Lower lobe of right lung (tissue), 2 donors: ENCODE measurements at regions not wholly inside any gene's neighbourhood (a gene's known extent, or its start where the extent isn't known, plus 50 kb on each side); places are given as distances from the start of the nearest gene placed in this dataset.

ENCODE experiments used
- ATAC-seq, 2 donors: fragments of 200-7000 bp; cut with Tn5 transposase; one replicate each; pipeline ENCODE4 v1.9.1; 2020 to 2022; ENCODE audit warnings: mild to moderate bottlenecking in 2 of 2, moderate library complexity in 2 of 2
- DNase-seq: peaks from one replicate; pipeline ENCODE4 v3.0.0-alpha.2; 2020
- H3K27ac ChIP-seq: fragments of 200-600 bp; one replicate; pipeline ENCODE4 v1.8.0; 2022
- H3K27me3 ChIP-seq: fragments of 200-600 bp; one replicate; pipeline ENCODE4 v1.8.0; 2022; ENCODE audit warnings: low read depth
- H3K36me3 ChIP-seq: fragments of 200-600 bp; one replicate; pipeline ENCODE4 v1.8.0; 2022; ENCODE audit warnings: mild to moderate bottlenecking
- H3K4me1 ChIP-seq: fragments of 200-600 bp; one replicate; pipeline ENCODE4 v1.8.0; 2022
- H3K4me3 ChIP-seq: fragments of 200-600 bp; one replicate; pipeline ENCODE4 v1.8.0; 2022; ENCODE audit warnings: mild to moderate bottlenecking
- H3K9me3 ChIP-seq: fragments of 200-600 bp; one replicate; pipeline ENCODE4 v1.8.0; 2022
- intact Hi-C: fragments of 100-400 bp; cut with DNase I; formaldehyde crosslinking; loops from one replicate; pipeline ENCODE4 v1.11.0; 2022
- TF ChIP-seq, protein P1 (sequence below): fragments of 200-600 bp; IDR thresholded peaks from one replicate; pipeline ENCODE4 v1.8.0; 2022; ENCODE audit warnings: antibody characterized with exemption, mild to moderate bottlenecking
- donor health status: DM: no; HTN: yes; CAD: no; lungs with severe emphysema.

DNA sequence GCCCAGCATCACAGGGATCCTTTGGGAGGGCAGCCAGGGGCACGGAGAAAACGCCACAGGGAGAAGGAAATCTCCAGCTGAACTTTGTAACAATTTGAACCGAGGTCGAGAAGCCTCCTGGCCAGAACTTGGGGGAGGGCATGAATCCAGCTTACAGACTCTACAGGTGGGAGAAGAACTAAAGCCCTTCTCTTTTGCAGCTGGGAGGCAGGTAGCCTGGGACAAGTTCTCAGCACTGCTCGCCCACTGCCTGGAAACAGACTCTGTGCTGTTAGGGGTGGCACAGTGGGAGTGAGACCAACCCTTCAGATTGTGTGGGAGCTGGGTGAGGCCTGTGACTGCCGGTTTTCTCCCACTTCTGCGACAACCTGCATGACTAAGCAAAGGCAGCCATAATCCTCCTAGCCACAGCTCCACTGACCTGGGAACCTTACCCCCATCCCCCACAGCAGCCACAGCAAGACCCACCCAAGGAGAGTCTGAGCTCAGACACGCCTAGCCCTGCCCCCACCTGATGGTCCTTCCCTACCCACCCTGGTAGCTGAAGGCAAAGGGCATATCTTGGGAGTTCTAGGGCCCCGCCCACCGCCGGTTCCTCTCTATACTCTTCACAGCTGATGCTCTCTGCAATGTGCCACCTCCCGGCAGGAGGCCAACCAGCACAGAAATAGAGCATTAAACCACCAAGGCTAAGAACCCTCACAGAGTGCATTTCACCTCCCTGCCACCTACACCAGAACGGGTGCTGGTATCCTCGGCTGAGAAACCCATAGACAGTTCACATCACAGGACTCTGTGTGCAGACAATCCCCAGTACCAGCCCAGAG is 136.0 kb upstream of the SIX2 start:
- intact Hi-C loops = no loop called here
- H3K9me3 ChIP-seq = no peaks in the 10 kb centered on the region
- H3K4me1 ChIP-seq = no peaks in the 10 kb centered on the region
- ATAC-seq (no peak), DNase-seq (no peak)
- peaks cover 21% of the 10 kb centered on the region for H3K27me3 ChIP-seq
- no peaks in the 10 kb centered on the region for H3K36me3 ChIP-seq
- no peak overlapping the region for H3K4me3 ChIP-seq
- TF ChIP-seq, protein P1, sequence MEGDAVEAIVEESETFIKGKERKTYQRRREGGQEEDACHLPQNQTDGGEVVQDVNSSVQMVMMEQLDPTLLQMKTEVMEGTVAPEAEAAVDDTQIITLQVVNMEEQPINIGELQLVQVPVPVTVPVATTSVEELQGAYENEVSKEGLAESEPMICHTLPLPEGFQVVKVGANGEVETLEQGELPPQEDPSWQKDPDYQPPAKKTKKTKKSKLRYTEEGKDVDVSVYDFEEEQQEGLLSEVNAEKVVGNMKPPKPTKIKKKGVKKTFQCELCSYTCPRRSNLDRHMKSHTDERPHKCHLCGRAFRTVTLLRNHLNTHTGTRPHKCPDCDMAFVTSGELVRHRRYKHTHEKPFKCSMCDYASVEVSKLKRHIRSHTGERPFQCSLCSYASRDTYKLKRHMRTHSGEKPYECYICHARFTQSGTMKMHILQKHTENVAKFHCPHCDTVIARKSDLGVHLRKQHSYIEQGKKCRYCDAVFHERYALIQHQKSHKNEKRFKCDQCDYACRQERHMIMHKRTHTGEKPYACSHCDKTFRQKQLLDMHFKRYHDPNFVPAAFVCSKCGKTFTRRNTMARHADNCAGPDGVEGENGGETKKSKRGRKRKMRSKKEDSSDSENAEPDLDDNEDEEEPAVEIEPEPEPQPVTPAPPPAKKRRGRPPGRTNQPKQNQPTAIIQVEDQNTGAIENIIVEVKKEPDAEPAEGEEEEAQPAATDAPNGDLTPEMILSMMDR = no peak
- no peak overlapping the region for H3K27ac ChIP-seq

DNA sequence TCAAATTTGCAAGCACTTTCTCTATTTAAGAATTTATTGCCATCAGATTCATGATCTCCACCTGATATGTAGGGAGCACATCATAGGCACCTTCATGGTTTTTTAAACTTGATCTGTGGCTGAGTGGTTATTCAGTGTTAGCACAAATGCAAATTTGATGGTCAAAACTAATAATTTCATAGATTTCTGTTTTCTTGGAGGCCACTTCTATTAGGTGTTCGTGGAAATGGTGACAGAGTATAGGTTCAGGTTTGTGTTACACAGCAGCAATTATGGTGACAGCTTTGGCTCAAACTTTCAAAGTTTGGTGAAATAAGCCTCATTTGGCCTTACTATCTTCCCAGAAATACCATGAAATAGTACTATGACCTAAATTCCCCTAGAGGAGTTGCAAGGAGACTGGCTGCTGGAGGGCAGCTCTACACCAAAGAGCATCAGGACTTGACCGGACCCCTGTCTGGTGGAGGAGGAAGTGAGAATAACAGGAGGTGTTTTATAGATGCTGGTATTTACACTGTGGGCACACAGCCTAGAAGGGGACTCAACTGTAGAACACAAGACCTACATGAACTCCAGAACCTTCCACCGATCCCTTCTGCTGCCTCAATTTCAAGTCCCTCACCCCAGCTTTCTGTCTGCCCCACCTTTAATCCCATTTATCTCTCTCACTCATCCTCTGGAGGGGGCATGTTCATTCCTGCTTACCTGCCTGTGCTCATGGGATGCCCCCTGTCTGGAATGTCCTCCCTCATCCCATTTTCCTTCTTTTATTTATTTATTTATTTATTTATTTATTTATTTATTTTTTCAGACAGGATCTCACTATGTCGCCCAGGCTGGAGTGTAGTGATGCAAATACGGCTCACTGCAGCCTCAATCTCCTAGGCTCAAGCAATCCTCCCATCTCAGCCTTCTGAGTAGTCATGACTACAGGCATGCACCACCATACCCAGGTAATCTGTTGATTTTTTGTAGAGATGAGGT is 132.9 kb upstream of the SIX2 start:
- intact Hi-C loops = no loop called here
- no peaks in the 10 kb centered on the region for H3K36me3 ChIP-seq

DNA sequence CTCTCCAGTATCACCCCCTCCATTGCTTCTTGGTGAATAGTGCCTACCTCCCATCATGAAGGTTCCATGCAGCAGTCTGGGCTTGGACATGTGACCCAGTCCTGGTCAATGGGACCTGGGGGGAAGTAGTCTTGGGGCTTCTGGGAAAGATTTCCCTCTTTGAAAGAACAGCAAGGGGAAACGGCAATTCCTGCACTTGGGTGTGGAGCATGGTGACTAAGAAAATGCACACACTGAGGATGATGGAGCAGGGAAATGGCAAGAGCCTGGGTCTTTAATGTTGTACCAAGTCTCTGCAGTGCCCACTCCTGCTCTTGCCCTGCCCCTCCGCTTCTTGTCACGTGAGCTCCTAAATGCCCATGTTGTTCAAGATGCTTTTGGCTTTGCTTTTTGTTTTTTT is 131.4 kb upstream of the SIX2 start:
- H3K27ac ChIP-seq = no peak overlapping the region
- peaks cover 21% of the 10 kb centered on the region for H3K27me3 ChIP-seq
- intact Hi-C loops = no loop called here
- H3K9me3 ChIP-seq = no peaks in the 10 kb centered on the region
- DNase-seq = no peak
- TF ChIP-seq, protein P1 = no peak
- H3K36me3 ChIP-seq = no peaks in the 10 kb centered on the region
- H3K4me3 ChIP-seq = no peak overlapping the region
- no peak for ATAC-seq
- H3K4me1 ChIP-seq = no peaks in the 10 kb centered on the region

More for the DNA sequence above, 132.9 kb upstream of the SIX2 start:
- ATAC-seq = no peak
- no peaks in the 10 kb centered on the region for H3K9me3 ChIP-seq
- no peak overlapping the region for H3K4me3 ChIP-seq
- H3K27me3 ChIP-seq = peaks cover 21% of the 10 kb centered on the region
- DNase-seq = no peak
- TF ChIP-seq, protein P1 = no peak
- no peaks in the 10 kb centered on the region for H3K4me1 ChIP-seq
- no peak overlapping the region for H3K27ac ChIP-seq

DNA sequence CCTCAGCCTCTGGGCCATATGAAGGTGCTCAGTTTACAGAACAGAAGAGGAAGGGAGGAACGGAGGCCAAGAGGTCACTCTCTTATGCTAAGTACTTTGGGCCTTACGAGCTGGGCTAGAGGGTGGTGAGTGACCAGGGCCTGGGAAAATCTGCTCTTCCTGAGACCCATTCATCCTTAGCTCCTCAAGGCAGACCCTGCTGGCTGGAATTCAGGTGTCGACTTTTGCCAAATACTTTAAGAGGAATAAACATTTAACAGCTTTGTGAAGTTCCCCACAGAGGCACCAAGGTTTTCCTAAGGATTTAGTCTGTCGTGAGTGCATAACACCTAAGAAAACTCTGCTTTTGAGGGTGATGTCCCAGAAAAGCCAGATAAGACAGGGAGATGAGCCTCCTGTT is 129.7 kb upstream of the SIX2 start:
- Histone ChIP-seq H3K4me3 (no peak overlapping the region), H3K27ac (no peak overlapping the region), H3K4me1 (no peaks in the 10 kb centered on the region), H3K27me3 (peaks cover 21% of the 10 kb centered on the region), H3K9me3 (no peaks in the 10 kb centered on the region), H3K36me3 (no peaks in the 10 kb centered on the region)
- DNase-seq (no peak), ATAC-seq (no peak)
- intact Hi-C loops = no loop called here
- TF ChIP-seq, protein P1 = no peak

DNA sequence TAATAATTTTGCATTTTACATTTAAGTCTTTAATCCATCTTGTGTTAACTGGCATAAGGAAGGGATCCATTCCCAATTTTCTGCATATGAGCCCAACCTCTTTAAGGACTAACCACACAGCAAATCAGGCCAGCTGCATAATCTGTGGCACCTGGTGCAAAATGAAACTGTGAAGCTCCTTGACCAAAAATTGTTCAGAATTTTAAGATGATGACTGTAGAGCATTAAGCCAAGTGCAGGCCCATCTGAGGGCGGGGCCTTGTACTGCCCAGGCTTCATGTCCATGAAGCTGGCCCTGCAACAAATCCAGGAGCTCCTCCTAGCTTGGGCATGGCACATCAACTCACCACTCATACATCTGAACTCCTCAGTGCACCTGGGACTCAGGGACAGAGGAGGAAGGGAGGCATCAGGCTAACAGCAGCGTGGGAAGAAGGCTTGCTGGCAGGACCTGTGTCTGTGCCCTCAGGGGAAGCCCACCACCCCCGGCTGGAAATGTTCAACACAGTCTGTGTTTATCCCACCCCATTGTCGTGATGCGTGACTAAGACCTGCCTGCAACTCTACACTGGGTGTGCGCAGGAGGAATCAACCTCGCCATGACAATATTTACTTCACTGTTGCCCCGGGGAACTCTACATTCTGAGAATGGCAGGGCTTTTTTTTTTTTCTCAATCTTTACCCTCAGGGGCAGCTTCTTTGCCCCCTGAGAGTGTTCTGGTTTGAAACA is 128.9 kb upstream of the SIX2 start:
- Histone ChIP-seq H3K27me3 (peaks cover 15% of the 10 kb centered on the region), H3K4me3 (no peak overlapping the region), H3K36me3 (no peaks in the 10 kb centered on the region), H3K27ac (no peak overlapping the region), H3K4me1 (no peaks in the 10 kb centered on the region), H3K9me3 (no peaks in the 10 kb centered on the region)
- DNase-seq = no peak
- ATAC-seq = no peak
- intact Hi-C loops = no loop called here
- TF ChIP-seq, protein P1 = no peak
